AG10803 (cell line): ENCODE measurements at regions not wholly inside any gene's neighbourhood (a gene's known extent, or its start where the extent isn't known, plus 50 kb on each side); places are given as distances from the start of the nearest gene placed in this dataset.
A peak's percentile ranks its signal among the peaks of the same experiment; 100 is the strongest.
"Not testable (repeated sequence)": the region's sequence is repeated elsewhere in the genome, so short reads cannot be mapped to it uniquely, and the experiment has no call there.

Experiments used
- DNase-seq: peaks from one replicate; pipeline ENCODE4 v3.0.0; 2010; ENCODE audit warnings: low read depth
- H3K4me3 ChIP-seq: 2 replicates; pipeline ENCODE4 v1.5.1; 2011; ENCODE audit warnings: mild to moderate bottlenecking, low read length, control low read depth
- CTCF ChIP-seq: conservative IDR thresholded peaks from 2 replicates; pipeline ENCODE4 v1.5.1; 2011; ENCODE audit warnings: mild to moderate bottlenecking, low read length, control low read depth, inconsistent platforms

- not testable (repeated sequence) for H3K4me3 ChIP-seq
- DNase-seq: peak; percentile 59
Observed at GRCh38 chr3:192968901-192969300, 51.2 kb upstream of the MB21D2 start.

GRCh38 chr3:192980632-192981031 lies 63.0 kb upstream of the MB21D2 start:
- TF ChIP-seq CTCF: no peak
- H3K4me3 ChIP-seq: no peak overlapping the region
- no peak for DNase-seq

GRCh38 chr3:192986379-192986778 lies 68.7 kb upstream of the MB21D2 start:
- DNase-seq: peak; percentile 4
- H3K4me3 ChIP-seq: no peak overlapping the region
- TF ChIP-seq CTCF: no peak

GRCh38 chr3:192991356-192991755 lies 73.7 kb upstream of the MB21D2 start:
- DNase-seq: no peak
- no peak overlapping the region for H3K4me3 ChIP-seq
- TF ChIP-seq CTCF: no peak

- TF ChIP-seq CTCF: no peak
- no peak overlapping the region for H3K4me3 ChIP-seq
- no peak for DNase-seq
Observed at GRCh38 chr3:192992361-192992760, 74.7 kb upstream of the MB21D2 start.

- TF ChIP-seq CTCF: no peak
- no peak for DNase-seq
- H3K4me3 ChIP-seq: no peak overlapping the region
Observed at GRCh38 chr3:192993411-192993810, 75.8 kb upstream of the MB21D2 start.

GRCh38 chr3:193001113-193001512 lies 83.5 kb upstream of the MB21D2 start:
- H3K4me3 ChIP-seq, DNase-seq: not testable (repeated sequence)

- DNase-seq: not testable (repeated sequence)
Observed at GRCh38 chr3:193003624-193004023, 86.0 kb upstream of the MB21D2 start.

GRCh38 chr3:193008654-193009053 lies 91.0 kb upstream of the MB21D2 start:
- TF ChIP-seq CTCF: no peak
- no peak overlapping the region for H3K4me3 ChIP-seq
- DNase-seq: no peak

More at GRCh38 chr3:193003624-193004023, 86.0 kb upstream of the MB21D2 start:
- H3K4me3 ChIP-seq: not testable (repeated sequence)
